Right cardiac atrium (tissue), 5 donors: ENCODE measurements at regions not wholly inside any gene's neighbourhood (a gene's known extent, or its start where the extent isn't known, plus 50 kb on each side); places are given as distances from the start of the nearest gene placed in this dataset.
A peak's percentile ranks its signal among the peaks of the same experiment; 100 is the strongest.

Experiments
- ATAC-seq, 2 donors: fragments of 200-7000 bp; cut with Tn5 transposase; one replicate each; pipeline versions ENCODE4 v1.8.0 to v1.9.1; 2020; ENCODE audit warnings: moderate library complexity in 2 of 2, mild to moderate bottlenecking in 1 of 2
- DNase-seq, 3 donors: peaks; one replicate each; pipeline ENCODE4 v3.0.0-alpha.2; 2020
- H3K27ac ChIP-seq: one replicate; pipeline ENCODE4 v1.5.1; 2013; ENCODE audit warnings: mild to moderate bottlenecking, low read length, control low read depth, moderate library complexity
- H3K27me3 ChIP-seq: one replicate; pipeline ENCODE4 v1.6.1; 2013; ENCODE audit not compliant: control insufficient read depth, insufficient read depth
- H3K4me1 ChIP-seq: one replicate; pipeline ENCODE4 v1.6.1; 2013; ENCODE audit warnings: low read length; ENCODE audit not compliant: control insufficient read depth, insufficient read depth
- H3K4me3 ChIP-seq: one replicate; pipeline ENCODE4 v1.5.1; 2013; ENCODE audit warnings: low read length, control low read depth
- H3K9me3 ChIP-seq: one replicate; pipeline ENCODE4 v1.6.1; 2013; ENCODE audit warnings: low read length; ENCODE audit not compliant: control insufficient read depth
- WGBS: extraction: QIAGEN DNeasy Blood & Tissue Kit; methylation state at CpG from one replicate; pipeline ENCODE4 v1.1.7; 2013; 5-methylcytosine and 5-hydroxymethylcytosine counted together
- intact Hi-C, 4 donors: fragments of 100-400 bp; cut with DNase I; formaldehyde crosslinking; loops; one replicate each; pipeline versions ENCODE4 v1.11.0 to v1.14.0; 2022 to 2023
- donor health status: healthy with polysubstance abuse.
- donor health status: DM: no; HTN: yes; CAD: no.
- donor health status: DM: no; HTN: no; CAD: no.
- donor health status: DM: no; HTN: yes; CAD: no; lungs with severe emphysema.
- donor health status: DM: yes; HTN: yes; CAD: no.

GRCh38 chr3:168548719-168549118, 453.0 kb upstream of the GOLIM4 start:
- Histone ChIP-seq H3K4me1 (no peaks in the 10 kb centered on the region), H3K4me3 (no peak overlapping the region), H3K9me3 (no peaks in the 10 kb centered on the region), H3K27ac (no peak overlapping the region), H3K27me3 (no peaks in the 10 kb centered on the region)
- no peak for DNase-seq
- no peak for ATAC-seq
- WGBS, result 78% methylated on average over 2 of the region's 2 CpGs
- intact Hi-C loops, result no loop called here

DNA sequence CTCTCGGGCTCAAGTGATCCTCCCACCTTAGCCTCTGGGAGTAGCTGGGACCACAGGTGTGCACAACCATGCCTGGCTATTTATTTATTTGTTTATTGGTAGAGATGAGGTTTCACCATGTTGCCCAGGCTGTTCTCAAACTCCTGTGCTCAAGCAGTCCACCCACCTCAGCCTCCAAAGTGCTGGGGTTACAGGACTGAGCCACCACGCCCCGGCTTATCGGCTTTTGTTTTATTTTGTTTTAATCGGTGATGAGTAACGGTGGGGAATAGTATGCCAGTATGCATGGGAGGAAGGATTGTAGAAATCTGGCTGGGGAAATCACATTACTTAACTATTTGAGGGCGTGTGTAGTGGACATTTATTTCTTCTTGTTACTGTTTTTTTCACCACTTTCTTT, 451.0 kb upstream of the GOLIM4 start:
- intact Hi-C loops, result no loop called here
- H3K4me1 ChIP-seq, result no peaks in the 10 kb centered on the region
- ATAC-seq, result no peak
- no peak overlapping the region for H3K4me3 ChIP-seq
- DNase-seq, result no peak
- WGBS, result 77% methylated on average over 7 of the region's 7 CpGs
- no peaks in the 10 kb centered on the region for H3K9me3 ChIP-seq
- H3K27ac ChIP-seq, result no peak overlapping the region
- no peaks in the 10 kb centered on the region for H3K27me3 ChIP-seq

GRCh38 chr3:168545591-168545990, 449.9 kb upstream of the GOLIM4 start:
- Histone ChIP-seq H3K27ac (no peak overlapping the region), H3K4me3 (no peak overlapping the region), H3K9me3 (no peaks in the 10 kb centered on the region), H3K27me3 (no peaks in the 10 kb centered on the region), H3K4me1 (no peaks in the 10 kb centered on the region)
- WGBS, result 16% methylated on average over 1 of the region's 1 CpG
- DNase-seq (peak in 2 of 3 donors; percentile 10 to 50), ATAC-seq (peak; percentile 69 to 71)
- intact Hi-C loops, result no loop called here

GRCh38 chr3:168544097-168544957, 448.6 kb upstream of the GOLIM4 start:
- Histone ChIP-seq H3K27ac (no peak overlapping the region), H3K27me3 (no peaks in the 10 kb centered on the region), H3K4me1 (no peaks in the 10 kb centered on the region), H3K4me3 (no peak overlapping the region), H3K9me3 (no peaks in the 10 kb centered on the region)
- ATAC-seq, result no peak
- intact Hi-C loops, result no loop called here
- DNase-seq, result no peak

DNA sequence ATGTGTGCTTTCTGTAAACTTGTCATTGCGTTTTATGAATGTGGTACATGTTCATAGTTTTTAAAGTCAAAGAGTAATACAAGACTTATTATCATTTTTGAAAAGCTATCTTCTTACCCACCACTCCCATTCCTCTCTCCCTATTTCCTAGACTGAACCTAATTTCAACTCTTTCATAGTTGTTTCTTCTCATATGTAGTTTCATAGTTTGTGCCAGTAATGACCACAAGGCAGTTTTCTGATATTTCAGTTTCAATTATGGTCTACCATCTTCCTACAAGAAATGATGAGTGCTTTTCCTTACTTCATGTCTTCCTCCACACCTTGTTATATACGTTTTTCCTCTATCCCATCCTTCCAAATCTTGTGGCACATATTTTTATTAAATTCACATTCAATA, 445.0 kb upstream of the GOLIM4 start:
- intact Hi-C loops, result no loop called here
- ATAC-seq, result no peak
- Histone ChIP-seq H3K9me3 (no peaks in the 10 kb centered on the region), H3K27me3 (no peaks in the 10 kb centered on the region), H3K4me1 (no peaks in the 10 kb centered on the region), H3K4me3 (no peak overlapping the region), H3K27ac (no peak overlapping the region)
- 80% methylated on average over 2 of the region's 2 CpGs for WGBS
- no peak for DNase-seq

DNA sequence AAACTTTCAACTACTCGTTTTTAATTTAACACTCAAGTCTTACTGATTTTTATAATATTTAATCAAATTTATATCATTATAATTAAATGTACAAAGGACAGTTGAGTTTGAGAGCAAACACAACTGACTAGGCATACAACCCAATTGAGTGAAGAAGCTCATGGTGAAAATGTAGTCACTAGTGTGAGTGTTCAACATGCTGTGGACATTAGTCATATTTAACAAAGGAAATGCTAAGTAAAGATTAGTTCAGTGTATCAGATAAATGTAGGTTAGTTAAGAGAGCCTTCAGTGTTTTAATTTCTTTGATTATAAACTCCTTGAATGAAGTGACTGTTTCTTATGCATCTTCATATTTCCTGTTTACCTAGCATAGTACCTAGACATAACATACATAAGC, 444.2 kb upstream of the GOLIM4 start:
- intact Hi-C loops, result no loop called here
- Histone ChIP-seq H3K9me3 (no peaks in the 10 kb centered on the region), H3K4me1 (no peaks in the 10 kb centered on the region), H3K27ac (no peak overlapping the region), H3K27me3 (no peaks in the 10 kb centered on the region), H3K4me3 (no peak overlapping the region)
- WGBS, result 77% methylated on average over 1 of the region's 1 CpG
- DNase-seq (no peak), ATAC-seq (no peak)

GRCh38 chr3:168534761-168535160, 439.0 kb upstream of the GOLIM4 start:
- 77% methylated on average over 3 of the region's 3 CpGs for WGBS
- intact Hi-C loops, result no loop called here
- H3K4me3 ChIP-seq, result no peak overlapping the region
- H3K4me1 ChIP-seq, result no peaks in the 10 kb centered on the region
- H3K27ac ChIP-seq, result no peak overlapping the region
- no peaks in the 10 kb centered on the region for H3K9me3 ChIP-seq
- DNase-seq (no peak), ATAC-seq (no peak)
- no peaks in the 10 kb centered on the region for H3K27me3 ChIP-seq

GRCh38 chr3:168533600-168533999, 437.9 kb upstream of the GOLIM4 start:
- intact Hi-C loops, result no loop called here
- no peak for DNase-seq
- Histone ChIP-seq H3K4me1 (no peaks in the 10 kb centered on the region), H3K27me3 (no peaks in the 10 kb centered on the region), H3K27ac (no peak overlapping the region), H3K9me3 (no peaks in the 10 kb centered on the region), H3K4me3 (no peak overlapping the region)
- WGBS, result 66% methylated on average over 2 of the region's 2 CpGs
- no peak for ATAC-seq

- Histone ChIP-seq H3K27me3 (no peaks in the 10 kb centered on the region), H3K4me1 (no peaks in the 10 kb centered on the region), H3K4me3 (no peak overlapping the region), H3K27ac (no peak overlapping the region), H3K9me3 (no peaks in the 10 kb centered on the region)
- WGBS, result 100% methylated on average over 1 of the region's 1 CpG
- intact Hi-C loops, result no loop called here
- no peak for ATAC-seq
- DNase-seq, result no peak
Measured at GRCh38 chr3:168532135-168532534, 436.4 kb upstream of the GOLIM4 start.

- WGBS, result 80% methylated on average over 4 of the region's 4 CpGs
- no peaks in the 10 kb centered on the region for H3K4me1 ChIP-seq
Measured at GRCh38 chr3:168531116-168531515, 435.4 kb upstream of the GOLIM4 start.

GRCh38 chr3:168524129-168524528, 428.4 kb upstream of the GOLIM4 start:
- ATAC-seq (no peak), DNase-seq (no peak)
- Histone ChIP-seq H3K27ac (no peak overlapping the region), H3K4me3 (no peak overlapping the region), H3K27me3 (no peaks in the 10 kb centered on the region), H3K4me1 (no peaks in the 10 kb centered on the region), H3K9me3 (no peaks in the 10 kb centered on the region)
- 75% methylated on average over 1 of the region's 1 CpG for WGBS
- intact Hi-C loops, result no loop called here

More at GRCh38 chr3:168531116-168531515, 435.4 kb upstream of the GOLIM4 start:
- intact Hi-C loops, result no loop called here
- ATAC-seq (no peak), DNase-seq (no peak)
- no peak overlapping the region for H3K4me3 ChIP-seq
- no peaks in the 10 kb centered on the region for H3K9me3 ChIP-seq
- H3K27ac ChIP-seq, result no peak overlapping the region
- no peaks in the 10 kb centered on the region for H3K27me3 ChIP-seq
